ENCODE measurements at regions not wholly inside any gene's neighbourhood (a gene's known extent, or its start where the extent isn't known, plus 50 kb on each side); places are given as distances from the start of the nearest gene placed in this dataset.

DNA sequence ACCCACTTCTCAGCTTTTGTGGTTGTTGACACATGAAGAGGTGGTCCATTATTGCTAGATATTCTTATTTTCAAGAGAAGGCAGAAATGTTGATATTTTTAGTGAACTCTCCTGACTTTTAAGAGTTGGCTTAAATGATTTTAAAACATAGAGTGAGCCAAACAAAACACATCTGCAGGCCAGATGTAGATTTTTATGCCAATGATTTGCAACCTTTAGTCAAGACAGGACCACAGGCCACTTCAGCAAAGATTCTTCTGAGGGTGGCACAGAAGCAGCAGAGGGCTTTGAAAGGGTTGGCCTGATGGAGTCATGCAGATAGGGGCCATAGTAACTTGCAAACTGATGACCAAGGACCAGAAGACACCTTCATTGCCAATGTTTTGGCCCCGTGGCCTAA is 276.5 kb upstream of the P2RY1 start (continued):
- TF ChIP-seq, protein P1, sequence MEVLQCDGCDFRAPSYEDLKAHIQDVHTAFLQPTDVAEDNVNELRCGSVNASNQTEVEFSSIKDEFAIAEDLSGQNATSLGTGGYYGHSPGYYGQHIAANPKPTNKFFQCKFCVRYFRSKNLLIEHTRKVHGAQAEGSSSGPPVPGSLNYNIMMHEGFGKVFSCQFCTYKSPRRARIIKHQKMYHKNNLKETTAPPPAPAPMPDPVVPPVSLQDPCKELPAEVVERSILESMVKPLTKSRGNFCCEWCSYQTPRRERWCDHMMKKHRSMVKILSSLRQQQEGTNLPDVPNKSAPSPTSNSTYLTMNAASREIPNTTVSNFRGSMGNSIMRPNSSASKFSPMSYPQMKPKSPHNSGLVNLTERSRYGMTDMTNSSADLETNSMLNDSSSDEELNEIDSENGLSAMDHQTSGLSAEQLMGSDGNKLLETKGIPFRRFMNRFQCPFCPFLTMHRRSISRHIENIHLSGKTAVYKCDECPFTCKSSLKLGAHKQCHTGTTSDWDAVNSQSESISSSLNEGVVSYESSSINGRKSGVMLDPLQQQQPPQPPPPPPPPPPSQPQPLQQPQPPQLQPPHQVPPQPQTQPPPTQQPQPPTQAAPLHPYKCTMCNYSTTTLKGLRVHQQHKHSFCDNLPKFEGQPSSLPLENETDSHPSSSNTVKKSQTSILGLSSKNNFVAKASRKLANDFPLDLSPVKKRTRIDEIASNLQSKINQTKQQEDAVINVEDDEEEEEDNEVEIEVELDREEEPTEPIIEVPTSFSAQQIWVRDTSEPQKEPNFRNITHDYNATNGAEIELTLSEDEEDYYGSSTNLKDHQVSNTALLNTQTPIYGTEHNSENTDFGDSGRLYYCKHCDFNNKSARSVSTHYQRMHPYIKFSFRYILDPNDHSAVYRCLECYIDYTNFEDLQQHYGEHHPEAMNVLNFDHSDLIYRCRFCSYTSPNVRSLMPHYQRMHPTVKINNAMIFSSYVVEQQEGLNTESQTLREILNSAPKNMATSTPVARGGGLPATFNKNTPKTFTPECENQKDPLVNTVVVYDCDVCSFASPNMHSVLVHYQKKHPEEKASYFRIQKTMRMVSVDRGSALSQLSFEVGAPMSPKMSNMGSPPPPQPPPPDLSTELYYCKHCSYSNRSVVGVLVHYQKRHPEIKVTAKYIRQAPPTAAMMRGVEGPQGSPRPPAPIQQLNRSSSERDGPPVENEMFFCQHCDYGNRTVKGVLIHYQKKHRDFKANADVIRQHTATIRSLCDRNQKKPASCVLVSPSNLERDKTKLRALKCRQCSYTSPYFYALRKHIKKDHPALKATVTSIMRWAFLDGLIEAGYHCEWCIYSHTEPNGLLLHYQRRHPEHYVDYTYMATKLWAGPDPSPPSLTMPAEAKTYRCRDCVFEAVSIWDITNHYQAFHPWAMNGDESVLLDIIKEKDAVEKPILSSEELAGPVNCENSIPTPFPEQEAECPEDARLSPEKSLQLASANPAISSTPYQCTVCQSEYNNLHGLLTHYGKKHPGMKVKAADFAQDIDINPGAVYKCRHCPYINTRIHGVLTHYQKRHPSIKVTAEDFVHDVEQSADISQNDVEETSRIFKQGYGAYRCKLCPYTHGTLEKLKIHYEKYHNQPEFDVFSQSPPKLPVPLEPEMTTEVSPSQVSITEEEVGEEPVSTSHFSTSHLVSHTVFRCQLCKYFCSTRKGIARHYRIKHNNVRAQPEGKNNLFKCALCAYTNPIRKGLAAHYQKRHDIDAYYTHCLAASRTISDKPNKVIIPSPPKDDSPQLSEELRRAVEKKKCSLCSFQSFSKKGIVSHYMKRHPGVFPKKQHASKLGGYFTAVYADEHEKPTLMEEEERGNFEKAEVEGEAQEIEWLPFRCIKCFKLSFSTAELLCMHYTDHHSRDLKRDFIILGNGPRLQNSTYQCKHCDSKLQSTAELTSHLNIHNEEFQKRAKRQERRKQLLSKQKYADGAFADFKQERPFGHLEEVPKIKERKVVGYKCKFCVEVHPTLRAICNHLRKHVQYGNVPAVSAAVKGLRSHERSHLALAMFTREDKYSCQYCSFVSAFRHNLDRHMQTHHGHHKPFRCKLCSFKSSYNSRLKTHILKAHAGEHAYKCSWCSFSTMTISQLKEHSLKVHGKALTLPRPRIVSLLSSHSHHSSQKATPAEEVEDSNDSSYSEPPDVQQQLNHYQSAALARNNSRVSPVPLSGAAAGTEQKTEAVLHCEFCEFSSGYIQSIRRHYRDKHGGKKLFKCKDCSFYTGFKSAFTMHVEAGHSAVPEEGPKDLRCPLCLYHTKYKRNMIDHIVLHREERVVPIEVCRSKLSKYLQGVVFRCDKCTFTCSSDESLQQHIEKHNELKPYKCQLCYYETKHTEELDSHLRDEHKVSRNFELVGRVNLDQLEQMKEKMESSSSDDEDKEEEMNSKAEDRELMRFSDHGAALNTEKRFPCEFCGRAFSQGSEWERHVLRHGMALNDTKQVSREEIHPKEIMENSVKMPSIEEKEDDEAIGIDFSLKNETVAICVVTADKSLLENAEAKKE (CRISPR knock-in tag; IDR thresholded peaks at IDR 0.05) = no peak
- no peak for TF ChIP-seq EZH2phosphoT487 (IDR thresholded peaks at IDR 0.05; ENCODE audit: unreplicated experiment)
- TF ChIP-seq STAT1 (IDR thresholded peaks at IDR 0.05; ENCODE audit: unreplicated experiment) = no peak
- TF ChIP-seq JUNB (IDR thresholded peaks at IDR 0.05; ENCODE audit: unreplicated experiment) = no peak
- TF ChIP-seq NANOG (IDR thresholded peaks at IDR 0.05; ENCODE audit: borderline replicate concordance) = no peak

DNA sequence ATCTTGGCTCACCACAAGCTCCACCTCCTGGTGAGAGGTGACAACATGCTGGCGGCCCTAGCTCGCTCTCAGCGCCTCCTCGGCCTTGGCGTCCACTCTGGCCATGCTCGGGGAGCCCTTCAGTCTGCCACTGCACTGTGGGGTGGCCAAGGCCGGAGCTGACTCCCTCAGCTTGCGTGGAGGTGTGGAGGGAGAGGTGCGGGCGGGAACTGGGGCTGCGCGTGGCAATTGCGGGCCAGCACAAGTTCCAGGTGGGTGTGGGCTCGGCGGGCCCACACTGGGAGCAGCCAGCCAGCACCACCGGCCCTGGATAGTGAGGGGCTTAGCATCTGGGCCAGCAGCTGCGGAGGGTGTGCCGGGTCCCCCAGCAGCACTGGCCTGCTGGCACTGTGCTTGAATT is 275.7 kb upstream of the P2RY1 start:
- no peak overlapping the region for H3K4me3 Mint-ChIP-seq
- Histone ChIP-seq H3K4me2 (no peak overlapping the region), H2AFZ (no peak overlapping the region), H3F3A (replicated peaks; ENCODE audit: low read depth) (no peaks in the 10 kb centered on the region), H4K20me1 (replicated peaks; ENCODE audit: insufficient read depth) (no peaks in the 10 kb centered on the region), H3K27ac (ENCODE audit: low read depth) (no peak overlapping the region), H3K4me1 (ENCODE audit: insufficient read depth) (no peaks in the 10 kb centered on the region), H3K79me2 (replicated peaks; ENCODE audit: insufficient read depth) (no peaks in the 10 kb centered on the region), H3K27me3 (ENCODE audit: insufficient read depth) (no peaks in the 10 kb centered on the region), H3K9me2 (ENCODE audit: insufficient read depth) (peaks cover 6% of the 10 kb centered on the region; the same call in 1 of the 2 replicates), H3K36me3 (ENCODE audit: insufficient read depth) (no peaks in the 10 kb centered on the region), H3K4me3 (no peak overlapping the region)
- H3K9me3 Mint-ChIP-seq = no peaks in the 10 kb centered on the region
- no peak for ATAC-seq
- no peaks in the 10 kb centered on the region for H3K4me1 Mint-ChIP-seq
- no peak overlapping the region for H3K27ac Mint-ChIP-seq
- H3K27me3 Mint-ChIP-seq (ENCODE audit: insufficient read depth, low read depth, poor library complexity) = peaks cover 4% of the 10 kb centered on the region
- peaks cover 3% of the 10 kb centered on the region; the same call in 2 of the 3 replicates for H3K36me3 Mint-ChIP-seq (ENCODE audit: low read depth)
- no peak for DNase-seq (ENCODE audit: low spot score)
- TF ChIP-seq NANOG (IDR thresholded peaks at IDR 0.05; ENCODE audit: borderline replicate concordance) (no peak), EZH2phosphoT487 (IDR thresholded peaks at IDR 0.05; ENCODE audit: unreplicated experiment) (no peak)
- TF ChIP-seq, protein P1 (CRISPR knock-in tag; IDR thresholded peaks at IDR 0.05) = no peak
- TF ChIP-seq, protein P2, sequence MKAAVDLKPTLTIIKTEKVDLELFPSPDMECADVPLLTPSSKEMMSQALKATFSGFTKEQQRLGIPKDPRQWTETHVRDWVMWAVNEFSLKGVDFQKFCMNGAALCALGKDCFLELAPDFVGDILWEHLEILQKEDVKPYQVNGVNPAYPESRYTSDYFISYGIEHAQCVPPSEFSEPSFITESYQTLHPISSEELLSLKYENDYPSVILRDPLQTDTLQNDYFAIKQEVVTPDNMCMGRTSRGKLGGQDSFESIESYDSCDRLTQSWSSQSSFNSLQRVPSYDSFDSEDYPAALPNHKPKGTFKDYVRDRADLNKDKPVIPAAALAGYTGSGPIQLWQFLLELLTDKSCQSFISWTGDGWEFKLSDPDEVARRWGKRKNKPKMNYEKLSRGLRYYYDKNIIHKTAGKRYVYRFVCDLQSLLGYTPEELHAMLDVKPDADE (IDR thresholded peaks at IDR 0.05) = no peak
- TF ChIP-seq, protein P3, sequence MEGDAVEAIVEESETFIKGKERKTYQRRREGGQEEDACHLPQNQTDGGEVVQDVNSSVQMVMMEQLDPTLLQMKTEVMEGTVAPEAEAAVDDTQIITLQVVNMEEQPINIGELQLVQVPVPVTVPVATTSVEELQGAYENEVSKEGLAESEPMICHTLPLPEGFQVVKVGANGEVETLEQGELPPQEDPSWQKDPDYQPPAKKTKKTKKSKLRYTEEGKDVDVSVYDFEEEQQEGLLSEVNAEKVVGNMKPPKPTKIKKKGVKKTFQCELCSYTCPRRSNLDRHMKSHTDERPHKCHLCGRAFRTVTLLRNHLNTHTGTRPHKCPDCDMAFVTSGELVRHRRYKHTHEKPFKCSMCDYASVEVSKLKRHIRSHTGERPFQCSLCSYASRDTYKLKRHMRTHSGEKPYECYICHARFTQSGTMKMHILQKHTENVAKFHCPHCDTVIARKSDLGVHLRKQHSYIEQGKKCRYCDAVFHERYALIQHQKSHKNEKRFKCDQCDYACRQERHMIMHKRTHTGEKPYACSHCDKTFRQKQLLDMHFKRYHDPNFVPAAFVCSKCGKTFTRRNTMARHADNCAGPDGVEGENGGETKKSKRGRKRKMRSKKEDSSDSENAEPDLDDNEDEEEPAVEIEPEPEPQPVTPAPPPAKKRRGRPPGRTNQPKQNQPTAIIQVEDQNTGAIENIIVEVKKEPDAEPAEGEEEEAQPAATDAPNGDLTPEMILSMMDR (conservative IDR thresholded peaks at IDR 0.05; ENCODE audit: low read depth in 2 of 2) = no peak
